PC-3 (cell line): ENCODE measurements at regions not wholly inside any gene's neighbourhood (a gene's known extent, or its start where the extent isn't known, plus 50 kb on each side); places are given as distances from the start of the nearest gene placed in this dataset.

Source experiments
- ATAC-seq: fragments of 200-7000 bp; cut with Tn5 transposase; 2 replicates; pipeline ENCODE4 v1.9.1; 2020; ENCODE audit warnings: mild to moderate bottlenecking, moderate library complexity
- BruUV-seq: library from RNA; stranded (reverse); fragments of 400-500 nt; replicated peaks from 2 replicates; lab custom pipeline; 2021; lab: Mats Ljungman, UMichigan
- CTCF ChIA-PET: fragments of 300-600 bp; sonication (Branson Sonifier 250); formaldehyde crosslinking; loops from one replicate; lab custom pipeline; 2022; ENCODE audit warnings: antibody characterized with exemption; lab: Charles Lee
- POLR2A ChIA-PET: fragments of 300-600 bp; sonication (Branson Sonifier 250); formaldehyde crosslinking; loops from one replicate; lab custom pipeline; 2022; ENCODE audit warnings: antibody characterized with exemption; ENCODE audit not compliant: unreplicated experiment; lab: Charles Lee
- DNase-seq: peaks from one replicate; pipeline ENCODE4 v3.0.0-alpha.2; 2015
- H2AFZ ChIP-seq: fragments of 300-600 bp; sonication (generic); 2 replicates; pipeline ENCODE4 v1.6.0; 2016; ENCODE audit warnings: antibody characterized with exemption, low read length
- H3F3A ChIP-seq: fragments of 300-600 bp; sonication (generic); one replicate; pipeline ENCODE4 v1.6.0; 2017; ENCODE audit warnings: antibody characterized with exemption, low read length, control low read depth, mild to moderate bottlenecking; ENCODE audit not compliant: unreplicated experiment
- H3K27ac ChIP-seq: fragments of 300-600 bp; sonication (generic); 2 replicates; pipeline ENCODE4 v1.5.1; 2016; ENCODE audit warnings: mild to moderate bottlenecking, low read length
- H3K27me3 ChIP-seq: fragments of 300-600 bp; sonication (generic); 2 replicates; pipeline ENCODE4 v1.6.1; 2016; ENCODE audit warnings: low read length, mixed read lengths
- H3K36me3 ChIP-seq: fragments of 300-600 bp; sonication (generic); 2 replicates; pipeline ENCODE4 v1.6.1; 2016; ENCODE audit warnings: low read depth, mixed run types, low read length, mixed read lengths
- H3K4me1 ChIP-seq: fragments of 300-600 bp; sonication (generic); 2 replicates; pipeline ENCODE4 v1.5.1; 2016; ENCODE audit warnings: low read length; ENCODE audit not compliant: insufficient read depth
- H3K4me2 ChIP-seq: fragments of 300-600 bp; sonication (generic); 2 replicates; pipeline ENCODE4 v1.6.0; 2016; ENCODE audit warnings: low read length
- H3K4me3 ChIP-seq: fragments of 300-600 bp; sonication (generic); 2 replicates; pipeline ENCODE4 v1.5.1; 2016; ENCODE audit warnings: mild to moderate bottlenecking, low read length, mixed read lengths
- H3K79me2 ChIP-seq: fragments of 300-600 bp; sonication (generic); 2 replicates; pipeline ENCODE4 v1.6.1; 2017; ENCODE audit warnings: low read length, mixed read lengths
- H3K9ac ChIP-seq: fragments of 300-600 bp; sonication (generic); 2 replicates; pipeline ENCODE4 v1.6.0; 2016; ENCODE audit warnings: mild to moderate bottlenecking, low read length
- H3K9me2 ChIP-seq: fragments of 300-600 bp; sonication (generic); replicated peaks from 2 replicates; pipeline ENCODE4 v1.6.1; 2016; ENCODE audit warnings: mixed run types, low read length, mixed read lengths
- H3K9me3 ChIP-seq: fragments of 300-600 bp; sonication (generic); 2 replicates; pipeline ENCODE4 v1.6.1; 2016; ENCODE audit warnings: low read length, mixed read lengths
- H4K20me1 ChIP-seq: fragments of 300-600 bp; sonication (generic); 2 replicates; pipeline ENCODE4 v1.6.1; 2016; ENCODE audit warnings: low read length, mixed read lengths
- EZH2 ChIP-seq: fragments of 300-600 bp; sonication (generic); IDR thresholded peaks from one replicate; pipeline ENCODE4 v1.6.1; 2017; ENCODE audit warnings: antibody characterized with exemption, mild to moderate bottlenecking, low read length; ENCODE audit not compliant: unreplicated experiment
- EZH2phosphoT487 ChIP-seq: fragments of 300-600 bp; sonication (generic); IDR thresholded peaks from 2 replicates; pipeline ENCODE4 v1.6.1; 2018; ENCODE audit warnings: mild to moderate bottlenecking, antibody characterized with exemption, low read length, borderline replicate concordance
- intact Hi-C: fragments of 100-400 bp; cut with micrococcal nuclease; formaldehyde crosslinking; loops from 2 replicates; pipeline ENCODE4 v1.9.0; 2023
- TF ChIP-seq, protein P1 (sequence below): fragments of 300-600 bp; sonication (generic); conservative IDR thresholded peaks from 2 replicates; pipeline ENCODE4 v1.5.1; 2017; ENCODE audit warnings: antibody characterized with exemption, low read depth, mild to moderate bottlenecking, low read length

DNA sequence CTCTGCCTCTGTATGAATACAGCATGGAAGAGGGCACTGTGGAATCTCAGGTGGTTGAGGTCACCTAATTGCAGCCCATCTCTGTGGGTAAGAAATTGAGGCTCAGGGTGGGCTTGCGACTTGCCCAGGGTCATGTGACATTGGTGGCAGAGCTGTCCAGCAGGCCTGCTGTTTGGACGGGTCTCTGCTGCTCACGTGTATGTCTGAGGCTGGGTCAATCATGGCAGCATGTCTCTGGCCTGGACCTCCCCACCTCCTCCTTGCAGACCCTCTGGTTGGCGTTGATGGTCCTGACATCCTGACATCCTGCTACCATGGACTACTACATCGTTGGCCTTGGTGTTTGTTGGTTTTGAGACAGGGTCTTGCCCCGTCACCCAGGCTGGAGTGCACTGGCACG is 64.3 kb upstream of the HPCAL1 start:
- H3K79me2 ChIP-seq = no peaks in the 10 kb centered on the region
- H3F3A ChIP-seq = no peaks in the 10 kb centered on the region
- no peaks in the 10 kb centered on the region for H3K36me3 ChIP-seq
- no peak overlapping the region for H3K27ac ChIP-seq
- no peak overlapping the region for H3K4me2 ChIP-seq
- H4K20me1 ChIP-seq = no peaks in the 10 kb centered on the region
- no TSS peak for BruUV-seq
- no peaks in the 10 kb centered on the region for H3K4me1 ChIP-seq
- TF ChIP-seq, protein P1, sequence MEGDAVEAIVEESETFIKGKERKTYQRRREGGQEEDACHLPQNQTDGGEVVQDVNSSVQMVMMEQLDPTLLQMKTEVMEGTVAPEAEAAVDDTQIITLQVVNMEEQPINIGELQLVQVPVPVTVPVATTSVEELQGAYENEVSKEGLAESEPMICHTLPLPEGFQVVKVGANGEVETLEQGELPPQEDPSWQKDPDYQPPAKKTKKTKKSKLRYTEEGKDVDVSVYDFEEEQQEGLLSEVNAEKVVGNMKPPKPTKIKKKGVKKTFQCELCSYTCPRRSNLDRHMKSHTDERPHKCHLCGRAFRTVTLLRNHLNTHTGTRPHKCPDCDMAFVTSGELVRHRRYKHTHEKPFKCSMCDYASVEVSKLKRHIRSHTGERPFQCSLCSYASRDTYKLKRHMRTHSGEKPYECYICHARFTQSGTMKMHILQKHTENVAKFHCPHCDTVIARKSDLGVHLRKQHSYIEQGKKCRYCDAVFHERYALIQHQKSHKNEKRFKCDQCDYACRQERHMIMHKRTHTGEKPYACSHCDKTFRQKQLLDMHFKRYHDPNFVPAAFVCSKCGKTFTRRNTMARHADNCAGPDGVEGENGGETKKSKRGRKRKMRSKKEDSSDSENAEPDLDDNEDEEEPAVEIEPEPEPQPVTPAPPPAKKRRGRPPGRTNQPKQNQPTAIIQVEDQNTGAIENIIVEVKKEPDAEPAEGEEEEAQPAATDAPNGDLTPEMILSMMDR = no peak
- TF ChIP-seq EZH2 (no peak), EZH2phosphoT487 (no peak)
- ChIA-PET POLR2A (no interaction called here), CTCF (no interaction called here)
- H3K9ac ChIP-seq = no peak overlapping the region
- no peak overlapping the region for H2AFZ ChIP-seq
- ATAC-seq = no peak
- intact Hi-C loops = no loop called here
- H3K9me3 ChIP-seq = no peaks in the 10 kb centered on the region
- no peaks in the 10 kb centered on the region for H3K27me3 ChIP-seq
- no peak overlapping the region for H3K4me3 ChIP-seq
- DNase-seq = no peak
- H3K9me2 ChIP-seq = no peaks in the 10 kb centered on the region

DNA sequence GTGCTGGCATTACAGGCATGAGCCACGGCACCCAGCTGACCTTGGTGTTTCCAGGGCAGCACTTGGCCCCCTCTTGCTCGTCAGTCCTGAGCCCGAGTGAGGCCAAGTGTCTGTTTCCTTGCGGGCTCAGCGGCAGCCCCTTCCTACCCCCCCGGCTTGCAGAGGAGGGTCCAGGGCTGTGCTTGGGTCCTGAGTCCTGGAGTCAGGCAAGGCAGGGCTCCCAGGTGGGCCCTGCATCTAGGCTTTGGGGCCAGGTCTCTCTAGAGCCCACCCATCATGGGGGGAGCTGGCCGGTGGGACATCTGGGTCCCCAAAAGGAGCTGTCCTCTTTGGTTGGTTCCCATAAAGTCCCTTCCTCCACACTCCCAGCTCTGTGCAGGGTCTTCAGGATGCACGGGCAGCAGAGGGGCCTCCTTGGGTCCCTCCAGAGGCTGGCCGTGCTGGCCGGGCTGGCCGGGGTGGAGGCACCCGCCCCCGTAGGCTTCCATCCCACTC is 63.7 kb upstream of the HPCAL1 start:
- H2AFZ ChIP-seq = no peak overlapping the region
- CTCF ChIA-PET = no interaction called here
- H3K79me2 ChIP-seq = no peaks in the 10 kb centered on the region
- no peaks in the 10 kb centered on the region for H4K20me1 ChIP-seq
- no peaks in the 10 kb centered on the region for H3K9me2 ChIP-seq
- intact Hi-C loops = no loop called here
- no peaks in the 10 kb centered on the region for H3K9me3 ChIP-seq
- H3F3A ChIP-seq = no peaks in the 10 kb centered on the region
- H3K4me2 ChIP-seq = no peak overlapping the region
- no peaks in the 10 kb centered on the region for H3K4me1 ChIP-seq
- TF ChIP-seq EZH2 = no peak
- TF ChIP-seq, protein P1 = no peak
- no peak for TF ChIP-seq EZH2phosphoT487
- no peak overlapping the region for H3K4me3 ChIP-seq
- no TSS peak for BruUV-seq
- POLR2A ChIA-PET = no interaction called here
- H3K27ac ChIP-seq = no peak overlapping the region
- no peaks in the 10 kb centered on the region for H3K36me3 ChIP-seq
- H3K9ac ChIP-seq = no peak overlapping the region
- no peak for DNase-seq
- H3K27me3 ChIP-seq = no peaks in the 10 kb centered on the region
- ATAC-seq = no peak

DNA sequence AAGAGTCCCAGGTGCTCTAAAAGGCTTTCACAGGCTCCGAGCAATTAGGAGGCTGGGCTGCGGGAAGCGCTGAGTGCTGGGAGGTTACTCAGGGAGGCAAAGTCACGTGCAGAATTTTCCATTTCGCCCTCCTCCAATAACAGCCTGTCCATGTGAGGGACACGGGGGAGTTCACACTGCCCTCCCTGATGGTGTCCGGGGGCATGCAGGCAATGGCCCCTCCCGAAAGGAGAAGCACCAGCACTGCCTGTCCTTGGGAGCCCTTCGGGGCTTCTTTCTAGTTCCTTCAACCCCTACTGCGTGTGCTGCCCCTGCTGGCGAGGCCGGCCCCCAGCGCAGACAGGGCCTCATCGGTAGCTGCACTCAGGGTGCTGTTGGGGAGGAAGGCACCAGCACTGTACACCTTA is 63.1 kb upstream of the HPCAL1 start:
- ATAC-seq (no peak), DNase-seq (no peak)
- H3K4me2 ChIP-seq = no peak overlapping the region
- CTCF ChIA-PET = no interaction called here
- H3K4me3 ChIP-seq = no peak overlapping the region
- POLR2A ChIA-PET = no interaction called here
- H3F3A ChIP-seq = no peaks in the 10 kb centered on the region
- no peaks in the 10 kb centered on the region for H3K9me3 ChIP-seq
- no peaks in the 10 kb centered on the region for H4K20me1 ChIP-seq
- no peak overlapping the region for H3K9ac ChIP-seq
- H3K4me1 ChIP-seq = no peaks in the 10 kb centered on the region
- no peaks in the 10 kb centered on the region for H3K79me2 ChIP-seq
- no peak overlapping the region for H3K27ac ChIP-seq
- BruUV-seq = no TSS peak
- H3K36me3 ChIP-seq = no peaks in the 10 kb centered on the region
- no peaks in the 10 kb centered on the region for H3K27me3 ChIP-seq
- TF ChIP-seq EZH2phosphoT487 = no peak
- TF ChIP-seq, protein P1 = no peak
- no peak for TF ChIP-seq EZH2
- intact Hi-C loops = no loop called here
- no peaks in the 10 kb centered on the region for H3K9me2 ChIP-seq
- no peak overlapping the region for H2AFZ ChIP-seq
